Common myeloid progenitor, CD34-positive (primary cell): ENCODE measurements at regions not wholly inside any gene's neighbourhood (a gene's known extent, or its start where the extent isn't known, plus 50 kb on each side); places are given as distances from the start of the nearest gene placed in this dataset.
"Not testable (repeated sequence)": the region's sequence is repeated elsewhere in the genome, so short reads cannot be mapped to it uniquely, and the experiment has no call there.

ENCODE experiments used
- CTCF ChIA-PET: fragments of 350-600 bp; sonication (Branson Sonifier 250); formaldehyde crosslinking; loops from one replicate; lab custom pipeline; 2021; ENCODE audit warnings: antibody characterized with exemption; lab: Charles Lee
- POLR2A ChIA-PET: fragments of 350-600 bp; sonication (Branson Sonifier 250); formaldehyde crosslinking; loops from one replicate; lab custom pipeline; 2021; ENCODE audit warnings: antibody characterized with exemption; lab: Charles Lee
- DNase-seq, 3 donors: peaks; one replicate each; pipeline versions ENCODE4 v3.0.0 to v3.0.0-alpha.2; 2013
- H3K27ac ChIP-seq, 2 experiments: 1 replicate in 1 of 2; 2 replicates in 1 of 2; pipeline ENCODE4 v1.7.0; 2013; ENCODE audit warnings: inconsistent platforms in 2 of 2, low read length in 2 of 2, mild to moderate bottlenecking in 2 of 2, low read depth in 1 of 2, moderate library complexity in 1 of 2; ENCODE audit not compliant: severe bottlenecking in 2 of 2, insufficient read depth in 1 of 2, poor library complexity in 1 of 2
- H3K27me3 ChIP-seq, 5 experiments: replicated peaks in 2 of 5; 1 replicate in 3 of 5; 2 replicates in 2 of 5; pipeline versions ENCODE4 v1.6.1 to v1.7.0; 2013; ENCODE audit warnings: low read length in 4 of 5, mild to moderate bottlenecking in 2 of 5, moderate library complexity in 2 of 5, inconsistent platforms in 1 of 5; ENCODE audit not compliant: insufficient read depth in 5 of 5, control insufficient read depth in 4 of 5
- H3K36me3 ChIP-seq, 4 experiments: 1 replicate in 2 of 4; 2 replicates in 2 of 4; pipeline versions ENCODE4 v1.6.1 to v1.7.0; 2013; ENCODE audit warnings: low read length in 3 of 4, control low read depth in 1 of 4, mild to moderate bottlenecking in 1 of 4; ENCODE audit not compliant: control insufficient read depth in 4 of 4, insufficient read depth in 4 of 4
- H3K4me1 ChIP-seq, 4 experiments: 1 replicate in 3 of 4; 2 replicates in 1 of 4; pipeline versions ENCODE4 v1.6.1 to v1.7.1; 2013; ENCODE audit warnings: low read length in 3 of 4, mild to moderate bottlenecking in 3 of 4, control low read depth in 1 of 4, inconsistent platforms in 1 of 4, moderate library complexity in 1 of 4; ENCODE audit not compliant: control insufficient read depth in 4 of 4, insufficient read depth in 4 of 4; ENCODE audit errors: control extremely low read depth in 1 of 4
- H3K4me3 ChIP-seq, 7 experiments: 1 replicate in 4 of 7; 2 replicates in 3 of 7; pipeline versions ENCODE4 v1.5.1 to v1.7.0; 2013; ENCODE audit warnings: mild to moderate bottlenecking in 7 of 7, low read length in 6 of 7, moderate library complexity in 6 of 7, inconsistent platforms in 2 of 7, low read depth in 2 of 7, control low read depth in 1 of 7; ENCODE audit not compliant: insufficient read depth in 4 of 7, control insufficient read depth in 1 of 7; ENCODE audit errors: extremely low read depth in 1 of 7
- H3K9me3 ChIP-seq, 5 experiments: 1 replicate in 4 of 5; 2 replicates in 1 of 5; pipeline versions ENCODE4 v1.6.1 to v1.7.1; 2013; ENCODE audit warnings: low read length in 4 of 5, mild to moderate bottlenecking in 2 of 5, inconsistent platforms in 1 of 5, low read depth in 1 of 5, moderate library complexity in 1 of 5; ENCODE audit not compliant: control insufficient read depth in 4 of 5, insufficient read depth in 2 of 5; ENCODE audit errors: control extremely low read depth in 1 of 5
- WGBS: methylation state at CpG from one replicate; pipeline ENCODE4 v1.1.5; 2013; ENCODE audit not compliant: insufficient coverage; 5-methylcytosine and 5-hydroxymethylcytosine counted together

DNA sequence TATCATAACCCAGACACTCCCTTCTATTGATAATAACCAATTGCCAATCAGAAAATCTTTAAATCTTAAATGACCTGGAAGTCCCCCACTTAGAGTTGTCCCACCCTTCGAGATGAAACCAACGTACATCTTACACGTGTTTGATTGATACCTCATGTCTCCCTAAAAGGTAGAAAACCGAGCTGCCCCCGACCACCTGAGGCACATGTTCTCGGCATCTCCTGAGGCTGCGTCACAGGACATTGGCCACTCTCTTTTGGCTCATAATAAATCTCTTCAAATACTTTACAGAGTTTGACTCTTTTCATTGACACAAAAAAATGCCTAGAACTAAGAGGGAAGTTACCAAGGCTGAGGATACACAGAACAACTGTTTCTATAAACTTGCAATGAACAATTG is 190.0 kb downstream of the RTP5 start:
- no peaks in the 10 kb centered on the region for H3K4me1 ChIP-seq
- no peaks in the 10 kb centered on the region for H3K36me3 ChIP-seq
- no CpG with 5 or more reads among the region's 7 CpGs for WGBS
- CTCF ChIA-PET = no interaction called here
- POLR2A ChIA-PET = no interaction called here
- H3K27me3 ChIP-seq = peaks cover 3 to 41% (median 16%) of the 10 kb centered on the region in 5 experiments
- DNase-seq = no peak
- H3K9me3 ChIP-seq = peaks cover 3 to 9% (median 7%) of the 10 kb centered on the region in 5 experiments
- no peak overlapping the region for H3K4me3 ChIP-seq
- H3K27ac ChIP-seq = no peak overlapping the region

DNA sequence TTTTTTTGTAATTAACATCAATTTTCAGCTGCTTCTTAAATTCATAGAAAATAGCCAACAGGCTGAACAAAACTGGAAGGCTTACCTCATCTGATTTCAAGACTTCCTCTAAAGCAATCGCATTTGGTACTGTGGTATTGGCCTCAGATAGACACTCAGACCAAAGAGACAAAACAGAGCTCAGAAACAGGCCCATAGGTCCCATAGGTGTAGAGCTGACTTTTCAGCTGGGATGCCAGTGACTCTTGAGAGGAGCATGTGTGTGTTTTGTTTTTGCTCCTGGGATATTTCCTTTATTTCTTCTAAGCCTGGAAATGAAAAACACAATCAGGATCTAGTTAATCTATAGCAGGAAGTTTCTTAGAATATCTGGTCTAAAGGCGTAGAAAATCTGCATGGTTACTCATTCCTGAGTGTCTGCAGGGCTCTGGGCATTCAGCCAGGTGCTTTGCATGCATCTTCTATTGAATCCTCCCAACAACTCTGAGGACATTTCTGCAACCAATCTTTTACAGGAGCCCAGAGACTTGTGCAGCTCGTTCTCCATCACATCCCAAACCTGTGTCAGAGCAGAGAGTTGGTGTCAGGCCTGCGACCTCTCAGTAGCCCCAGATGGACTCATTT is 190.8 kb downstream of the RTP5 start:
- Histone ChIP-seq H3K4me1 (no peaks in the 10 kb centered on the region), H3K4me3 (no peak overlapping the region), H3K27me3 (peaks cover 3 to 34% (median 16%) of the 10 kb centered on the region in 5 experiments), H3K36me3 (no peaks in the 10 kb centered on the region), H3K9me3 (peaks cover 3 to 9% (median 7%) of the 10 kb centered on the region in 5 experiments), H3K27ac (no peak overlapping the region)
- ChIA-PET POLR2A (no interaction called here), CTCF (no interaction called here)
- DNase-seq = no peak
- WGBS = 80% methylated on average over 1 of the region's 4 CpGs

DNA sequence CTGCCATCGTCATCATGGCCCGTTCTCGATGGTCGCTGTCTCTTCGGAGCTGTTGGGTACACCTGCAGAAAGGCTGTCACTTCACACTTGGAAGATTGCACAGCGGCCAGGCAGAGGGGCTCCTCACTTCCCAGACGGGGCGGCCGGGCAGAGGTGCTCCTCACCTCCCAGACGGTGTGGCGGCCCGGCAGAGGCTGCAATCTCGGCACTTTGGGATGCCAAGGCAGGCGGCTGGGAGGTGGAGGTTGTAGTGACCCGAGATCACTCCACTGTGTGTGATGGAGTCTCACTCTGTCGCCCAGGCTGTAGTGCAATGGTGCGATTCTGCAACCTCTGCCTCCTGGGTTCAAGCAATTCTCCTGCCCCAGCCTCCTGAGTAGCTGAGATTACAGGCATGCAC is 192.4 kb downstream of the RTP5 start:
- peaks cover 3 to 30% (median 15%) of the 10 kb centered on the region in 5 experiments for H3K27me3 ChIP-seq
- H3K27ac ChIP-seq, CTCF ChIA-PET, H3K36me3 ChIP-seq, H3K4me3 ChIP-seq, POLR2A ChIA-PET, H3K9me3 ChIP-seq, DNase-seq, H3K4me1 ChIP-seq: not testable (repeated sequence)
- WGBS = 96% methylated on average over 9 of the region's 17 CpGs

DNA sequence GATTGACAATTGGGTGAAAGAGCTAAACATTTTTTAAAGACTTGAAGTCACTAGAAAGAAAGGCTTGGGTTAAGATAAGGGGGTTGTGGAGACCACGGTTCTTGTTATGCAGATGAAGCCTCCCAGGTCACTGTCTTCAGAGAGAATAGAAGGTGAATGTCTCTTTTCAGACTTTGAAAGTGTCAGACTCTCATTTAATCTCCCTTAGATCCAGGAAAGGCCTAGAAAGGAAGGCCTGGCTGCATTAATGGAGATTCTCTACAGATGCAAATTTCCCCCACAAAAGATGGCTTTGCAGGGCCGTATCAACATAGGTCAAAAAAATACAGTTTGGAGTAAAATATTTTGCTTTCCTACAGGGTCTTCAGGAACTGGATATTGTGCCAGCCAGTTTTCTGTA is 193.9 kb downstream of the RTP5 start:
- WGBS = 78% methylated on average over 1 of the region's 2 CpGs
- no peaks in the 10 kb centered on the region for H3K36me3 ChIP-seq
- no peaks in the 10 kb centered on the region for H3K4me1 ChIP-seq
- CTCF ChIA-PET = no interaction called here
- DNase-seq = no peak
- H3K4me3 ChIP-seq = no peak overlapping the region
- no peak overlapping the region for H3K27ac ChIP-seq
- POLR2A ChIA-PET = no interaction called here
- peaks cover under 1 to 20% (median 9%) of the 10 kb centered on the region in 5 experiments for H3K27me3 ChIP-seq
- H3K9me3 ChIP-seq = peaks cover 3 to 9% (median 7%) of the 10 kb centered on the region in 5 experiments

DNA sequence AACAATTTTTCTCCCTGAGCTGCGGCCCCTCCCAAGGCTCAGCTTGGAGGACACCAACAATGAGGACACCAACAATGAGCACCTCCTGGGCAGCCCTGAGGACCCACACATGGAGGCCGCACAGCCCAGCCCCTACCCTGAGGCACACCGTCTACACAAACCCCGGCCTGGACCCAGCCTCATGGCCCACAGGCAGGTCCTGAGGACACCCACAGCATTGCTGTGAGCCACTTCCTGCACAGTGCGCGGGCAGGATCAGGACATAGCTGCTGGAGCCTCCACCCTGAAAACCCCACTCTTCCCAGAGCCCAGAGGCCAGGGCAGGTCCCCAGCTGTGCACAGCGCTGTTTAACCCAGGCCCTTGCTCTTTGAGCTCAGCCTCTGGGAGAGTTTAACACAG is 194.3 kb downstream of the RTP5 start:
- Histone ChIP-seq H3K4me3 (no peak overlapping the region), H3K36me3 (no peaks in the 10 kb centered on the region), H3K4me1 (no peaks in the 10 kb centered on the region), H3K9me3 (peaks cover 3 to 9% (median 7%) of the 10 kb centered on the region in 5 experiments), H3K27me3 (peaks cover 2 to 20% (median 7%) of the 10 kb centered on the region in 5 experiments), H3K27ac (no peak overlapping the region)
- ChIA-PET POLR2A (no interaction called here), CTCF (no interaction called here)
- 100% methylated on average over 2 of the region's 7 CpGs for WGBS
- DNase-seq = no peak

DNA sequence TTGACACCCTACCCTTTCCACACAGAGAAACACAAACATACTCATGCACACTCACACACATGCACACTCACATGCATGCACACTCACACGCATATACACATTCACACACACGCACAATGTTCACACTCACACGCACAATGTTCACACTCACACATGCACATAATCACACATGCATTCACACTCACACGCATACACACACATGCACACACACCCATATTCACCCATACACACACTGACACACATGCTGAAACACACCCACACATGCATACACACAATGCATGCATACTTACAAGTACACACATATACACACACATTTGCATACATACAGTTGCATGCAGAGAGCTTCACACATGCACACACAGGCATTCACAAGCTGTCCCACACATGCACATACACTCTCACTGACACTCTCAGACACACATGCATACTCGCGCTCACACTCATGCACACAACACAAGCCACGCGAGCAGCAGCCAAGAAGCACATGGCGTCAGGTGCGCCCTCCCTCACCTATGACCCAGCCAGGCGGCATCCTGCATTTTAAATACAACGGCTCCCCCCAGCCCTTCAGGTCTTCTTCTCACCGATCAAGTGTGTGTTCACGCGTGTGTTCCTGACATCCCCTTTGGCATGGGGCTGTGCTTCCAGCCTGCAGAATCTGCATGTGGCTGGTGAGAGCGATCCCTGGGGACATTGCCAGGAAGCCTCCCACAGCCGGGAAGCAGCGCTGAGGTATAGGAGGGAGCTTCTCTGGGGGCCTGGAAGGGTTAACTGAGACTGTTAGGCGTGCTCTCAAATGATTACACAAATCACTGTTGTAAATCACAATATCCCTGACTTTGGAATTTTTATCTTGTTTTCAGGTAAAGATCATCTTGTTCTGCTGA is 195.1 kb downstream of the RTP5 start:
- peaks cover 2 to 9% (median 7%) of the 10 kb centered on the region in 5 experiments for H3K9me3 ChIP-seq
- WGBS = 100% methylated on average over 10 of the region's 19 CpGs
- H3K4me1 ChIP-seq = no peaks in the 10 kb centered on the region

DNA sequence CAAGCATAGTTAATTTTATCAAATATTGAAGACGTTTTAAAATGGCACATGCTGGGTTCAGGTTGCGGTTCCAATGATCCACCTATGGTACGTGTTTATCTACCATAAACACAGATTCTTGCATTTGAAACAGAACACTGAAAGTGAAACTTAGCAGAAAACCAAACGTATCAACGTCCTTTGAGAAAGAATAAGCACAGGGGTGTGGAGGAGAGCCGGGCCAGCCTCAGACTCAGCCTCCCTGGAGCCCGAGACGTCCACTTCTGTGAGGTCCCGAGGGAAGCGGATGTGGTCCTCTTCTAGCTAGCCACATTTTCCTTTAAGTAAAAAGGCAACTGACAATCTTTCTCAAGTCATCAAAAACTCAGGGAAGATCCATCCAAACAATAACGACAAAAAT is 195.9 kb downstream of the RTP5 start:
- Histone ChIP-seq H3K27ac (no peak overlapping the region), H3K27me3 (peaks cover 0 to 16% (median 4%) of the 10 kb centered on the region in 5 experiments), H3K4me3 (no peak overlapping the region), H3K9me3 (peaks cover 0 to 5% (median 4%) of the 10 kb centered on the region in 5 experiments), H3K36me3 (no peaks in the 10 kb centered on the region), H3K4me1 (no peaks in the 10 kb centered on the region)
- ChIA-PET POLR2A (no interaction called here), CTCF (no interaction called here)
- DNase-seq = no peak
- no CpG with 5 or more reads among the region's 11 CpGs for WGBS

More for the DNA sequence above, 195.1 kb downstream of the RTP5 start:
- DNase-seq = no peak
- Histone ChIP-seq H3K4me3 (no peak overlapping the region), H3K36me3 (no peaks in the 10 kb centered on the region), H3K27me3 (peaks cover 2 to 18% (median 4%) of the 10 kb centered on the region in 5 experiments), H3K27ac (no peak overlapping the region)
- CTCF ChIA-PET = no interaction called here
- POLR2A ChIA-PET = no interaction called here
